Pancreas (tissue), 10 donors: ENCODE measurements at regions not wholly inside any gene's neighbourhood (a gene's known extent, or its start where the extent isn't known, plus 50 kb on each side); places are given as distances from the start of the nearest gene placed in this dataset.
A peak's percentile ranks its signal among the peaks of the same experiment; 100 is the strongest.

Experiments
- ATAC-seq, 4 donors: fragments of 200-7000 bp; cut with Tn5 transposase; one replicate each; pipeline versions ENCODE4 v1.8.0 to v1.9.1; 2020; ENCODE audit warnings: mild to moderate bottlenecking in 4 of 4, moderate library complexity in 4 of 4
- DNase-seq, 6 donors: peaks; one replicate each; pipeline ENCODE4 v3.0.0-alpha.2; 2020
- FAIRE-seq: peaks from 2 replicates; lab custom pipeline; 2012; peaks lifted over from hg19 to GRCh38; lab: Jason Lieb, UNC
- H3K27ac ChIP-seq, 4 donors: fragments of 200-600 bp; sonication (generic); 1 replicate in 3 of 4; 2 replicates in 1 of 4; pipeline versions ENCODE4 v1.5.0 to v1.8.0; 2020
- H3K27me3 ChIP-seq, 4 donors: fragments of 200-600 bp; one replicate each; pipeline ENCODE4 v1.8.0; 2021
- H3K36me3 ChIP-seq, 3 donors: fragments of 200-600 bp; sonication (generic) in 1 of 3; one replicate each; pipeline versions ENCODE4 v1.5.0 to v1.8.0; 2020 to 2021
- H3K4me1 ChIP-seq, 3 donors: fragments of 200-600 bp; one replicate each; pipeline ENCODE4 v1.8.0; 2021
- H3K4me3 ChIP-seq, 4 donors: fragments of 200-600 bp; sonication (generic) in 2 of 4; one replicate each; pipeline versions ENCODE4 v1.5.0 to v1.8.0; 2020 to 2021
- H3K9me3 ChIP-seq, 4 donors: fragments of 200-600 bp; one replicate each; pipeline ENCODE4 v1.8.0; 2021
- WGBS, 2 donors: extraction: QIAGEN DNeasy Blood & Tissue Kit; methylation state at CpG; one replicate each; pipeline ENCODE4 v1.1.7; 2013; 5-methylcytosine and 5-hydroxymethylcytosine counted together
- intact Hi-C, 3 donors: fragments of 100-400 bp; cut with DNase I; formaldehyde crosslinking; loops; one replicate each; pipeline versions ENCODE4 v1.11.1 to v1.14.2; 2022
- TF ChIP-seq, protein P1 (sequence below), 4 donors: fragments of 200-600 bp; sonication (generic) in 3 of 4; IDR thresholded peaks; one replicate each; pipeline versions ENCODE4 v1.5.0 to v1.8.0; 2021; ENCODE audit warnings: antibody characterized with exemption in 4 of 4
- donor health status: healthy with polysubstance abuse.
- donor health status: DM: no; HTN: no; CAD: no; lungs with moderate emphysema.
- donor health status: DM: no; HTN: no; CAD: no.
- donor health status: control.
- donor health status: control.
- donor health status: Bipolar disorder and iron deficiency.
- donor health status: DM: yes; HTN: yes; CAD: no.
- donor health status: DM: no; HTN: no; CAD: no.
- donor health status: DM: no; HTN: no; CAD: no.
- donor health status: DM: yes; HTN: yes; CAD: no.

DNA sequence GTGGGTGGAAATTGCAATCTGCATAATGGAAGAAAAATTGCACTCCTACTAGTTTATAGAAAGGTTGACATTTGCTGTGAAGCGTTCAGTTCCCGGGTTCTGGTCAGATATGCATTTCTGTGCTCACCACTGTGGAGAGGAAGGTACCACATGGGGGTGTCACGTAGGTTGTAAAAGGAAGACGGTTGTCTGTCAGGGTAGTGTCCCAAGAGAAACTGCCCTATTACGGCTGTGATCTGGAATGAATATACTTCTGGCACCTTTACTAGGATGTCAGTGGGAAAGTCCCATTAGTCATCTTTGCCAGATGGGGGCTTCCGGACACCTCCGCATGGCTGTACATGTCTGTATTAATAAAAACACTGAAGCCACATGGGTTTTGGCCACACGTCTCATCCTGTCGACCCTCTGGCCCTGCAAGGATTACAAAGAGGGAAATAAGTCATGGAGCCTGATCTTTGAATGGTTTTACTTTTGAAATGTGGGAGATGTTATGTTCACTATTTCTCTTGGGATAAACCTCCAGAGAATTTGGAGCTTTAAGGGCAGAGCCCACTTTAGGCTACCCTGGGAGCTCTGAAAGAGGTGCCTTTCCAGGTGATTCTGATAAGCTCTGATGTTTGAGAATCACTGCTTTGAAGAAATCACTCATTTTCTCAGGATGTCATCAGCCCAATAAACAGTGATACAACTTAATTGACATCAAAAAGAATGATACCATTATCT, 133.9 kb downstream of the AKAP11 start:
- H3K27me3 ChIP-seq, result no peaks in the 10 kb centered on the region
- H3K9me3 ChIP-seq, result no peaks in the 10 kb centered on the region
- no peaks in the 10 kb centered on the region for H3K36me3 ChIP-seq
- no peak for DNase-seq
- H3K4me1 ChIP-seq, result no peaks in the 10 kb centered on the region
- FAIRE-seq, result no peak
- no peak overlapping the region for H3K27ac ChIP-seq
- no peak overlapping the region for H3K4me3 ChIP-seq
- TF ChIP-seq, protein P1, sequence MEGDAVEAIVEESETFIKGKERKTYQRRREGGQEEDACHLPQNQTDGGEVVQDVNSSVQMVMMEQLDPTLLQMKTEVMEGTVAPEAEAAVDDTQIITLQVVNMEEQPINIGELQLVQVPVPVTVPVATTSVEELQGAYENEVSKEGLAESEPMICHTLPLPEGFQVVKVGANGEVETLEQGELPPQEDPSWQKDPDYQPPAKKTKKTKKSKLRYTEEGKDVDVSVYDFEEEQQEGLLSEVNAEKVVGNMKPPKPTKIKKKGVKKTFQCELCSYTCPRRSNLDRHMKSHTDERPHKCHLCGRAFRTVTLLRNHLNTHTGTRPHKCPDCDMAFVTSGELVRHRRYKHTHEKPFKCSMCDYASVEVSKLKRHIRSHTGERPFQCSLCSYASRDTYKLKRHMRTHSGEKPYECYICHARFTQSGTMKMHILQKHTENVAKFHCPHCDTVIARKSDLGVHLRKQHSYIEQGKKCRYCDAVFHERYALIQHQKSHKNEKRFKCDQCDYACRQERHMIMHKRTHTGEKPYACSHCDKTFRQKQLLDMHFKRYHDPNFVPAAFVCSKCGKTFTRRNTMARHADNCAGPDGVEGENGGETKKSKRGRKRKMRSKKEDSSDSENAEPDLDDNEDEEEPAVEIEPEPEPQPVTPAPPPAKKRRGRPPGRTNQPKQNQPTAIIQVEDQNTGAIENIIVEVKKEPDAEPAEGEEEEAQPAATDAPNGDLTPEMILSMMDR (IDR thresholded peaks at IDR 0.05), result no peak
- WGBS, 2 donors, result 67 to 69% methylated on average over 9 of the region's 9 CpGs
- ATAC-seq, result peak in 1 of 4 donors; percentile 12
- intact Hi-C loops, result no loop called here

- Histone ChIP-seq H3K4me3 (no peak overlapping the region), H3K27me3 (no peaks in the 10 kb centered on the region), H3K4me1 (no peaks in the 10 kb centered on the region), H3K9me3 (no peaks in the 10 kb centered on the region), H3K36me3 (no peaks in the 10 kb centered on the region), H3K27ac (no peak overlapping the region)
- no peak for ATAC-seq
- FAIRE-seq, result no peak
- DNase-seq, result no peak
- intact Hi-C loops, result no loop called here
- 42 to 60% methylated on average over 3 of the region's 3 CpGs for WGBS, 2 donors
- TF ChIP-seq, protein P1 (IDR thresholded peaks at IDR 0.05), result no peak
Measured at GRCh38 chr13:42409075-42409474, 137.1 kb downstream of the AKAP11 start.

GRCh38 chr13:42409551-42409950, 137.6 kb downstream of the AKAP11 start:
- no peak for FAIRE-seq
- Histone ChIP-seq H3K27ac (no peak overlapping the region), H3K4me3 (no peak overlapping the region), H3K9me3 (no peaks in the 10 kb centered on the region), H3K36me3 (no peaks in the 10 kb centered on the region), H3K4me1 (no peaks in the 10 kb centered on the region), H3K27me3 (no peaks in the 10 kb centered on the region)
- DNase-seq, result no peak
- TF ChIP-seq, protein P1 (IDR thresholded peaks at IDR 0.05), result no peak
- ATAC-seq, result no peak
- intact Hi-C loops, result no loop called here

DNA sequence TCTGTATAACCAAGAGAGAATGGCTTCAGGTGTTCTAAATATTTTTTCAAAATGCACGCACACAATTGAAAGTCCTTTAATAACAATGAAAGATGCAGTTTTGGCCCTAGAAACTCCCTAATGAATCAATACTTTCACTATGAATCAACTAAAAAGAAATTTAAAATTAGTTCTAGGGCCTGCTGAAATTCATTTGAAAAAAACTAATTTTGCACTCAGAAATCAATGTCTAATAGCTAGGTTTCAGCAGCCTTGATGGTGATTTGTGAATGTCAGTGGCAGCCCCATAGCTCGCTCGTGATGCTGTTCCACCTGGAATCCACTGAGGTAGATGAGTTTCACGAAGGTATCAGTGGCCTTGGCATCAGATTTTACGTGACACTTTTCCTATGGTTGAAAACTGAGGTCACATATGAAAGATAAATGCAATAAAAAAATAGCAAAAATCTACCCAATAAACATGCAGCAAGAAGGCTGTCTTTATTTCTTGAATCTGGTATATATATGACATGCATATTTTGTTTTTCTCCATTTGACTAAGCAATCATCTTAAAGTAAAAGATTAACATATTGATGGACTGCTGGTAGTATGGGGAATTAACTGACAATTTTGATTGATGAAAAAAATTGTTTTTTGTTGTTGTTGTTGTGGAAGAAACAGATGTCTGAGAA, 141.0 kb downstream of the AKAP11 start:
- Histone ChIP-seq H3K4me3 (no peak overlapping the region), H3K27ac (no peak overlapping the region), H3K4me1 (no peaks in the 10 kb centered on the region), H3K36me3 (no peaks in the 10 kb centered on the region), H3K9me3 (no peaks in the 10 kb centered on the region), H3K27me3 (no peaks in the 10 kb centered on the region)
- intact Hi-C loops, result no loop called here
- 78 to 81% methylated on average over 5 of the region's 5 CpGs for WGBS, 2 donors
- DNase-seq, result no peak
- ATAC-seq, result no peak
- FAIRE-seq, result no peak
- TF ChIP-seq, protein P1 (IDR thresholded peaks at IDR 0.05), result no peak

DNA sequence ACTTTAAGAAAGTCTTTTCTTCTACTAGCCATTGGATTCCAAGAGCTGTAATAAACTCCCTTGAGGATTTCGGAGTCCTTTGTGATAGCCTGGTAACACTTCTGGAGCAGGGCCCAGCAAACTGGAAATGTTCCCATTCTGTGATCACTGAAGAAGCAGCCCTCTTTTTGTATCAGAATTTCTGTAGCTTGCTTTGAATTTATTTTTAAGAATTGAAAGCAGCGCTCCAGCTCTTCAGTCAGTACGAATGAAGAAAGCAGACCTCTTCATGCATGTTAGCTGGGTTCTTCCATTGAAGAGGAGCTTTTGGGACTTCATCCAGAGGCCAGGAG, 141.5 kb downstream of the AKAP11 start:
- intact Hi-C loops, result no loop called here
- no peak for DNase-seq
- Histone ChIP-seq H3K9me3 (no peaks in the 10 kb centered on the region), H3K36me3 (no peaks in the 10 kb centered on the region), H3K27ac (no peak overlapping the region), H3K4me1 (no peaks in the 10 kb centered on the region), H3K27me3 (no peaks in the 10 kb centered on the region), H3K4me3 (no peak overlapping the region)
- TF ChIP-seq, protein P1 (IDR thresholded peaks at IDR 0.05), result no peak
- WGBS, 2 donors, result 78 to 86% methylated on average over 3 of the region's 3 CpGs
- ATAC-seq, result no peak
- FAIRE-seq, result no peak
